ENCODE measurements at regions not wholly inside any gene's neighbourhood (a gene's known extent, or its start where the extent isn't known, plus 50 kb on each side); places are given as distances from the start of the nearest gene placed in this dataset.

GRCh38 chr7:156005202-156005691, 193.0 kb upstream of the SHH start:
- TF ChIP-seq POLR2AphosphoS5 (IDR thresholded peaks at IDR 0.05) (no peak), POLR2A (IDR thresholded peaks at IDR 0.05) (no peak), EP300 (IDR thresholded peaks at IDR 0.05) (no peak)
- TF ChIP-seq, protein P1, sequence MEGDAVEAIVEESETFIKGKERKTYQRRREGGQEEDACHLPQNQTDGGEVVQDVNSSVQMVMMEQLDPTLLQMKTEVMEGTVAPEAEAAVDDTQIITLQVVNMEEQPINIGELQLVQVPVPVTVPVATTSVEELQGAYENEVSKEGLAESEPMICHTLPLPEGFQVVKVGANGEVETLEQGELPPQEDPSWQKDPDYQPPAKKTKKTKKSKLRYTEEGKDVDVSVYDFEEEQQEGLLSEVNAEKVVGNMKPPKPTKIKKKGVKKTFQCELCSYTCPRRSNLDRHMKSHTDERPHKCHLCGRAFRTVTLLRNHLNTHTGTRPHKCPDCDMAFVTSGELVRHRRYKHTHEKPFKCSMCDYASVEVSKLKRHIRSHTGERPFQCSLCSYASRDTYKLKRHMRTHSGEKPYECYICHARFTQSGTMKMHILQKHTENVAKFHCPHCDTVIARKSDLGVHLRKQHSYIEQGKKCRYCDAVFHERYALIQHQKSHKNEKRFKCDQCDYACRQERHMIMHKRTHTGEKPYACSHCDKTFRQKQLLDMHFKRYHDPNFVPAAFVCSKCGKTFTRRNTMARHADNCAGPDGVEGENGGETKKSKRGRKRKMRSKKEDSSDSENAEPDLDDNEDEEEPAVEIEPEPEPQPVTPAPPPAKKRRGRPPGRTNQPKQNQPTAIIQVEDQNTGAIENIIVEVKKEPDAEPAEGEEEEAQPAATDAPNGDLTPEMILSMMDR (IDR thresholded peaks at IDR 0.05): no peak
